Lung (tissue), 11 donors: ENCODE measurements at regions not wholly inside any gene's neighbourhood (a gene's known extent, or its start where the extent isn't known, plus 50 kb on each side); places are given as distances from the start of the nearest gene placed in this dataset.

Experiments used
- ATAC-seq: fragments of 200-7000 bp; cut with Tn5 transposase; one replicate; pipeline ENCODE4 v1.9.1; 2020; ENCODE audit warnings: moderate number of reproducible peaks; ENCODE audit not compliant: insufficient read depth, low FRiP score
- DNase-seq, 3 donors: peaks; one replicate each; pipeline ENCODE4 v3.0.0-alpha.2; 2013 to 2017
- H3K27ac ChIP-seq, 2 donors: one replicate each; pipeline ENCODE4 v1.5.1; 2013; ENCODE audit warnings: mild to moderate bottlenecking in 2 of 2, moderate library complexity in 2 of 2, control low read depth in 1 of 2, inconsistent platforms in 1 of 2, low read depth in 1 of 2, low read length in 1 of 2
- H3K27me3 ChIP-seq, 3 donors: one replicate each; pipeline ENCODE4 v1.5.1; 2013; ENCODE audit warnings: low read length in 2 of 3; ENCODE audit not compliant: control insufficient read depth in 3 of 3, insufficient read depth in 3 of 3
- H3K36me3 ChIP-seq, 4 donors: one replicate each; pipeline ENCODE4 v1.5.1; 2013; ENCODE audit warnings: low read length in 4 of 4, mild to moderate bottlenecking in 1 of 4, moderate library complexity in 1 of 4; ENCODE audit not compliant: control insufficient read depth in 4 of 4, insufficient read depth in 4 of 4
- H3K4me1 ChIP-seq, 5 donors: one replicate each; pipeline ENCODE4 v1.5.1; 2013; ENCODE audit warnings: low read length in 5 of 5, mild to moderate bottlenecking in 2 of 5, moderate library complexity in 1 of 5; ENCODE audit not compliant: control insufficient read depth in 5 of 5, insufficient read depth in 5 of 5
- H3K4me3 ChIP-seq: one replicate; pipeline ENCODE4 v1.5.1; 2013; ENCODE audit warnings: mild to moderate bottlenecking, control low read depth, moderate library complexity
- H3K9ac ChIP-seq, 2 donors: one replicate each; pipeline ENCODE4 v1.5.1; 2013; ENCODE audit warnings: low read length in 2 of 2, control low read depth in 1 of 2; ENCODE audit not compliant: insufficient read depth in 1 of 2
- H3K9me3 ChIP-seq, 4 donors: one replicate each; pipeline ENCODE4 v1.5.1; 2013; ENCODE audit warnings: low read length in 3 of 4, mild to moderate bottlenecking in 1 of 4, moderate library complexity in 1 of 4; ENCODE audit not compliant: control insufficient read depth in 4 of 4, insufficient read depth in 3 of 4
- CTCF ChIP-seq: IDR thresholded peaks from 2 replicates; pipeline ENCODE4 v1.5.1; 2012; ENCODE audit warnings: mild to moderate bottlenecking; ENCODE audit errors: control extremely low read depth, extremely low read depth
- WGBS, 2 donors: extraction: QIAGEN DNeasy Blood & Tissue Kit; methylation state at CpG; one replicate each; pipeline ENCODE4 v1.1.7; 2013; 5-methylcytosine and 5-hydroxymethylcytosine counted together
- donor health status: control.
- donor health status: control.
- donor health status: Bipolar disorder and iron deficiency.
- donor health status: healthy.
- donor health status: DM: yes; HTN: yes; CAD: no.

DNA sequence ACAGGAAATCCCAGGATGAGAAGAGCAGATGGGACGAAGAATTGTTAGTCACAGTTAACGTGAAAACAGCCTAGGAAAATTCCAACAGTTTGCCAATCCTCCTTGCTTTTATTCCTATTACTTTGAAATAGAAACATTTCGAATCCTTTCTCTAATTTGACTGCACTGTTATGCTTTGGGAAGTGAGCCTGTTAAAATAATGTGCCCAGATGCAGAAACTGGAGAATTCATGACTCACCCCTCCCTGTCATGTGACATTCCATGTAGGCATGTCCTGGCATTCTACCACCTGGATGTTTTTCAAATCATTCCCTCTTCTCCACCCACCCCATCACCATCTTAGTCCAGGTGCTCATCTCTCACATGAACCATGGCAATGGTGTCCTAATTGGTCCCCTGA, 107.3 kb downstream of the MINAR1 start:
- Histone ChIP-seq H3K9me3 (no peaks in the 10 kb centered on the region), H3K4me3 (no peak overlapping the region), H3K4me1 (no peaks in the 10 kb centered on the region), H3K36me3 (no peaks in the 10 kb centered on the region), H3K27me3 (no peaks in the 10 kb centered on the region), H3K9ac (no peak overlapping the region), H3K27ac (no peak overlapping the region)
- ATAC-seq: no peak
- WGBS, 2 donors: 73 to 86% methylated on average over 3 of the region's 3 CpGs
- TF ChIP-seq CTCF: no peak
- DNase-seq: no peak

DNA sequence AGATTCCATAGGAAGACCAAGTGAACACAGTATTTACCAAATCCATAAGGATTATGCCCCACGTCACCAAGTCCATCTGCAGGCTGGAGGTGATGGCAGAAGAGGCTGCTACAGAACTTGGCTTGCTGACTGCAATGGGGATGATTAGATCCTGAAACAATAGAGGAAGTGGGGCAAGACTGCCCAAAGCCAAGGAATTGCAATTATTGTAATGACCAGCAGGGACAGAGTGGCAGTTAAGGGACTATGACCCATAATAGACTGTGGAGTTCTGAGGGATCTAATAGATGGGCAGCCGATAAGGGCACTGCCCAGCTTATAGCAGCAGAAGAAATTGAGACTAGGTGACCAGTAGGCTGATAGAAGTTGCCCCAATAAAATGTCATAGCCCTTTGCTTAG, 108.4 kb downstream of the MINAR1 start:
- no peak for TF ChIP-seq CTCF
- no peak overlapping the region for H3K9ac ChIP-seq
- H3K27me3 ChIP-seq: no peaks in the 10 kb centered on the region
- 84 to 91% methylated on average over 2 of the region's 2 CpGs for WGBS, 2 donors
- no peak for ATAC-seq
- no peak for DNase-seq
- no peak overlapping the region for H3K27ac ChIP-seq
- no peaks in the 10 kb centered on the region for H3K4me1 ChIP-seq
- H3K4me3 ChIP-seq: no peak overlapping the region
- H3K9me3 ChIP-seq: no peaks in the 10 kb centered on the region
- H3K36me3 ChIP-seq: no peaks in the 10 kb centered on the region

- Histone ChIP-seq H3K4me3 (no peak overlapping the region), H3K36me3 (no peaks in the 10 kb centered on the region), H3K27me3 (no peaks in the 10 kb centered on the region), H3K27ac (no peak overlapping the region), H3K4me1 (no peaks in the 10 kb centered on the region), H3K9me3 (no peaks in the 10 kb centered on the region), H3K9ac (no peak overlapping the region)
- 92 to 93% methylated on average over 3 of the region's 3 CpGs for WGBS, 2 donors
- no peak for TF ChIP-seq CTCF
- DNase-seq (no peak), ATAC-seq (no peak)
Observed at GRCh38 chr15:79541196-79541595, 109.1 kb downstream of the MINAR1 start.

- Histone ChIP-seq H3K27ac (no peak overlapping the region), H3K4me3 (no peak overlapping the region), H3K9ac (no peak overlapping the region), H3K36me3 (no peaks in the 10 kb centered on the region), H3K4me1 (no peaks in the 10 kb centered on the region), H3K27me3 (no peaks in the 10 kb centered on the region), H3K9me3 (no peaks in the 10 kb centered on the region)
- no peak for DNase-seq
- no peak for TF ChIP-seq CTCF
- no peak for ATAC-seq
Observed at GRCh38 chr15:79543097-79543496, 111.0 kb downstream of the MINAR1 start.
